GM18505 (cell line): ENCODE measurements at regions not wholly inside any gene's neighbourhood (a gene's known extent, or its start where the extent isn't known, plus 50 kb on each side); places are given as distances from the start of the nearest gene placed in this dataset.

Source experiments
- ATAC-seq: cut with Tn5 transposase; IDR thresholded peaks from one replicate; pipeline ENCODE4 v1.9.1; 2021; ENCODE audit not compliant: unreplicated experiment
- POLR2A ChIP-seq: IDR thresholded peaks from 4 replicates; pipeline ENCODE4 v1.6.1; 2011; ENCODE audit warnings: borderline replicate concordance; ENCODE audit not compliant: insufficient read depth, insufficient read length; ENCODE audit errors: extremely low read depth

DNA sequence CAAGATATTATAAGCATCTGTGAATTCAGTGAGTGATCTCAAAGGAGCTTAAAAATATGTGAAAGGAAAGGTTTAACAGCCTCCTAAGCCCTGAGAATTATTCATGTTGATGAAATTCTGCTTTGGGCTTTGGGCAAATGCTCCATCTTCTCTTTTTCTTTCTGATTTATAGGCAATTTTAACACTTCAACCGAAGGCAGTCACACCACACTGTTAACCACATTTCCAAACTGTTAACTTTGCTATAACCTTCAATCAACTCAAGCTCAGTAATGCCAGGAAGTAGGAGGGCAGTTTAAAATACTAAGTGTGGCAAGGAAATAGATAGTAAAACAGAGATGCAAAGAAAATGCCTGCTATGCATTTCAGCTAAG is 54.4 kb upstream of the NEK7 start:
- TF ChIP-seq POLR2A, result no peak
- ATAC-seq, result no peak

DNA sequence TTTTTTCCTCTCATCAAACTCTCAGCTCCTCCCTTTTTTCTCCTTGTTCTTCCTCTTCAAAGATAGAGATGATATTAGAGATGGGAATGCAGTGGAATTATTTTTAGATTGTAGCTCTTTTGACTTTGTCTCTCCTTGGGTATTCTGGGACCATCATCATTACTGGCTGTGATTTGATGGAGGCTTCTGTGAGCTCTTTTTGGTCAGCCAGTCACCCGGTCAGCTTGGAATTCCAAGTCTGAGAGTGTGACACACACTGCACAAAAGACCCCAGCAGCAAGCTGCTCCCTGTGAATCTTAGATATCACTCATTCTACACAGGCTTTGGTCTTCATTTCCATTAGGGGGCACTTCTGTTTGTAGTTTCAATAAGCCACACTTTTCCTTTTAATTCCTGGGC is 51.6 kb upstream of the NEK7 start:
- ATAC-seq, result no peak
- TF ChIP-seq POLR2A, result no peak

DNA sequence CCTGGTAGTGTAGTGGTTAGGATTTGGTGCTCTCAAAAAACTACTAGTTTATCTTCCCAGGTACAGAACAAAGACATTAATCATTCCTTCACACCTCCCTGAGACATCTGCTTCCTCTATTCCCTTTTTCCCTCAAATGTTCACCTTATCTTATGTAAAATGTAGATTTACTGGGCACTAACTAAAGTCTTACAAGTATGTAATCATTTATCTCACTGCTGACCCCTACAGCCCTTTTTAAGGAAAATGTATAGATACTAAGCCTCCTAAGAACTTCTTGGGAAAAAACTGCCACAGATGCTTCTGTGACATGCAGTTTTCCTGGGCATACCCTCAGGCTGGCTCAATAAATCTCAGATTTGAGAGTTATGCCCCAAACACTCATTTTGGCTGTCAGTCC is 50.8 kb upstream of the NEK7 start:
- ATAC-seq, result no peak
- TF ChIP-seq POLR2A, result no peak
